ENCODE measurements at regions not wholly inside any gene's neighbourhood (a gene's known extent, or its start where the extent isn't known, plus 50 kb on each side); places are given as distances from the start of the nearest gene placed in this dataset.
"Not testable (repeated sequence)": the region's sequence is repeated elsewhere in the genome, so short reads cannot be mapped to it uniquely, and the experiment has no call there.

- no peak for DNase-seq
These were observed 175.5 kb downstream of the RFPL4B start for GRCh38 chr6:112522587-112522986.

GRCh38 chr6:112524071-112524470 lies 176.9 kb downstream of the RFPL4B start:
- DNase-seq, result no peak

- DNase-seq, result no peak
These were observed 178.6 kb downstream of the RFPL4B start for GRCh38 chr6:112525749-112526148.

- DNase-seq, result no peak
These were observed 179.5 kb downstream of the RFPL4B start for GRCh38 chr6:112526594-112526993.

- DNase-seq, result not testable (repeated sequence)
These were observed 181.2 kb downstream of the RFPL4B start for GRCh38 chr6:112528306-112528705.

- no peak for DNase-seq
These were observed 188.7 kb downstream of the RFPL4B start for GRCh38 chr6:112535816-112536215.

GRCh38 chr6:112539355-112539754 lies 192.2 kb downstream of the RFPL4B start:
- DNase-seq, result no peak

GRCh38 chr6:112541847-112542246 lies 194.7 kb downstream of the RFPL4B start:
- not testable (repeated sequence) for DNase-seq

- not testable (repeated sequence) for DNase-seq
These were observed 200.4 kb downstream of the RFPL4B start for GRCh38 chr6:112547321-112548085.

- DNase-seq, result no peak
These were observed 202.6 kb downstream of the RFPL4B start for GRCh38 chr6:112549749-112550148.

GRCh38 chr6:112557435-112557834 lies 210.3 kb downstream of the RFPL4B start:
- DNase-seq, result no peak

GRCh38 chr6:112557961-112558360 lies 210.8 kb downstream of the RFPL4B start:
- DNase-seq, result no peak

- DNase-seq, result no peak
These were observed 213.5 kb downstream of the RFPL4B start for GRCh38 chr6:112560651-112561050.

- DNase-seq, result no peak
These were observed 215.4 kb downstream of the RFPL4B start for GRCh38 chr6:112562301-112563231.

- DNase-seq, result no peak
These were observed 216.2 kb downstream of the RFPL4B start for GRCh38 chr6:112563368-112563767.

GRCh38 chr6:112568066-112568465 lies 220.9 kb downstream of the RFPL4B start:
- no peak for DNase-seq

GRCh38 chr6:112571488-112572270 lies 224.5 kb downstream of the RFPL4B start:
- DNase-seq, result no peak

- no peak for DNase-seq
These were observed 227.1 kb downstream of the RFPL4B start for GRCh38 chr6:112574190-112574589.

GRCh38 chr6:112575309-112575834 lies 228.2 kb downstream of the RFPL4B start:
- DNase-seq, result no peak

- DNase-seq, result no peak
These were observed 229.3 kb downstream of the RFPL4B start for GRCh38 chr6:112576423-112576822.

- DNase-seq, result no peak
These were observed 232.5 kb downstream of the RFPL4B start for GRCh38 chr6:112579601-112580000.

- DNase-seq, result no peak
These were observed 233.9 kb downstream of the RFPL4B start for GRCh38 chr6:112581015-112581414.

- DNase-seq, result no peak
These were observed 243.2 kb downstream of the RFPL4B start for GRCh38 chr6:112590326-112590725.

All from stimulated activated CD4-positive, alpha-beta T cell treated with anti-CD3 and anti-CD28 coated beads, Interleukin-1b, Interleukin-23, amount 100 ng/mL, for 48 hours (primary cell).